GM12873 (cell line): ENCODE measurements at regions not wholly inside any gene's neighbourhood (a gene's known extent, or its start where the extent isn't known, plus 50 kb on each side); places are given as distances from the start of the nearest gene placed in this dataset.

ENCODE experiments used
- TF ChIP-seq, protein P1 (sequence below): IDR thresholded peaks from 2 replicates; pipeline ENCODE4 v1.5.1; 2012; ENCODE audit warnings: low read depth, mild to moderate bottlenecking, moderate library complexity, low read length, control low read depth; ENCODE audit not compliant: insufficient read depth; ENCODE audit errors: missing control alignments

DNA sequence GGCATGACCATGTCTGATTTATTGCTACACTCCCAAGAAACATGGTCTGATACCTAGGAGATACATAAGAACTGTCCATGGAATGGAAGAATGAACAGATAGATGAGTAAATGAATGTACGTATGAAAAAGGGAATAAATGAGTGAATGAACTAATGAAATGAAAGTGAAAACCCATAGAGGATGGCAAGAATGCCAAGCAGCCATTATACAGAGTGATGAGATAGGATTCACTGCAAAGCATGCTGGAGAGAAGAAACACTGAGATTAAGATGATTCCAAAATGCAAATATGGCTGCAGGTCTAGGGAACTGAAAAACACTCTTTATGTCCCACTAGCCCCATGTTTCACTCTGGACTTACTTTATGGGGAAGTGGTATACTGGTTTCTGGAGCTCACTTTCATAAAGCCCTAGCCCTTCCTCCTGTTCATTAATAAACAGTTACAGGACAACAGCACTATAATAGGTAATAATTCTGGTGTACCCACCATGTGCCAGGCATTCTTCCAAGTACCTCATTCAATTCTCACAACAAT lies 170.3 kb upstream of the RAD23B start:
- TF ChIP-seq, protein P1, sequence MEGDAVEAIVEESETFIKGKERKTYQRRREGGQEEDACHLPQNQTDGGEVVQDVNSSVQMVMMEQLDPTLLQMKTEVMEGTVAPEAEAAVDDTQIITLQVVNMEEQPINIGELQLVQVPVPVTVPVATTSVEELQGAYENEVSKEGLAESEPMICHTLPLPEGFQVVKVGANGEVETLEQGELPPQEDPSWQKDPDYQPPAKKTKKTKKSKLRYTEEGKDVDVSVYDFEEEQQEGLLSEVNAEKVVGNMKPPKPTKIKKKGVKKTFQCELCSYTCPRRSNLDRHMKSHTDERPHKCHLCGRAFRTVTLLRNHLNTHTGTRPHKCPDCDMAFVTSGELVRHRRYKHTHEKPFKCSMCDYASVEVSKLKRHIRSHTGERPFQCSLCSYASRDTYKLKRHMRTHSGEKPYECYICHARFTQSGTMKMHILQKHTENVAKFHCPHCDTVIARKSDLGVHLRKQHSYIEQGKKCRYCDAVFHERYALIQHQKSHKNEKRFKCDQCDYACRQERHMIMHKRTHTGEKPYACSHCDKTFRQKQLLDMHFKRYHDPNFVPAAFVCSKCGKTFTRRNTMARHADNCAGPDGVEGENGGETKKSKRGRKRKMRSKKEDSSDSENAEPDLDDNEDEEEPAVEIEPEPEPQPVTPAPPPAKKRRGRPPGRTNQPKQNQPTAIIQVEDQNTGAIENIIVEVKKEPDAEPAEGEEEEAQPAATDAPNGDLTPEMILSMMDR: no peak

DNA sequence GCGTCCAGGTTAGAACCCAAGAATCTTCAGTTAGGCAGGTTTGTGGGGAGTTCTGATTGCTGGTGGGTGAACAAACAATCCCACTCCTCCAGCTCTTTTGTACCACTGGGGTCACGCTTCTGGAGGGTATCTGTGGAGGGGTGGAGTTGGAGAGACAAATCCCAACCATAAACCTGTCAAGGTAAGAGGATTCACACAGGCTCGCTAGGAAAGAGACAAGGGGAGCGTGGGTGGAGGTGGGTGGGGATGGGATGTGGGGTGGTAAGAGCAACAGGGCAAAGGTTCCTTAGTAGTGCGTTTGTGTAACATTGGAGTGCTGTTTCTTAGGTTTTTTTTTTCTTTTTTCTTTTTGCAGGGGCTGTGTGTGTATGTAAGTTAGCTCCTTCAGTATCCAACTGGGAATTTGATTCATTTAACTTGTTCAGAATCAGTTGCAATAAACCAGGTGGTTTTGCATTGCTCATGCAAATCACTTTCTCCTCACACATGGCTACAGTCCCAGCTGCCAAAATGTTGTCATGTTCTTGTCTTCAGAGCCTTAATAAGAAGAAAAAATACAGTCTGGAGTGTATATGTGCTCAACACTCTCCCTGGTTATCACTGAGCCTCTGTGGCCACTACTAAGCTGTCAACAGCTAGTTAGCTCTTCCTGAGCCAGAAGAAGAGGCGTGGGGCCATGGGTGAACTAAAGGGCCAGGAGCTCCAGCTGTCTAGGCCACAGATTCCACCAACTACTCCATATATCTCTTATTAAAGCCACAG lies 164.0 kb upstream of the RAD23B start:
- TF ChIP-seq, protein P1: no peak

DNA sequence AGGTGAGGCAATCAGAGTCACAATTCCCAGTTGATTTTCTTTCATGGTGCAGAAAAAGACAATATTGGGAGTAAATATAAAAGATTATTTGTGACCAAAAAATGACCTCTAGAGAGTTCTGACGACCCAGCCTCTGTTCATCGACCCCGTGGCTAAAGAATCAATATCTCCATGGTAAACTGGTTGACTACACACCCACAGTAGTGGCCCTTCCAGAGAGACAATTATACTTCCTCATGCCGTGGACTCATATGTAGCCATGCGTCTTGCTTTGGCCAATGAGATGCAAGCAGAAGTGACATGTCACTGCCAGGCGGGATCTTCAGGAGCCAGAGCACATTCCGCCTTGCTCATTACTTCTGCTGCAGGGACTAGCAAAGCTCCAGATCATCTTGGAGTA lies 163.3 kb upstream of the RAD23B start:
- TF ChIP-seq, protein P1: no peak

DNA sequence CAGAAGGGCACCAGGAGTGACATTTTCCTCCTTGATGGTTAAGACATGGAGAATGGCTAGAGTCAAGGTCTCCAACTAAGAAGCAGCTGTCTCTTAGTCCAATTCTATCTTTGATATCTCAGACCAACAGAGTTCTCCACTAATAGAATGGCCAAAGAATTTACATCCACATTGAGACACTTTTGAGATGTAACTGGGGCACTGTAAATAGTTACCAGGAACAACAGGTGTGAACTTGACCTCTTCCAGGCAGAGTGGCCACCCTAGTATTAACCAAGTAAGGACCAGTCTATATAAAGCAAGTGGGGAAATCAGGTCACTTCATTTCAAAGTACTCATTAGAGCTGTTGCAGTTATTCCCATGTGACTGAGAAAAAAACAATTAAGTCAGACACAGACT lies 159.7 kb upstream of the RAD23B start:
- TF ChIP-seq, protein P1: no peak

DNA sequence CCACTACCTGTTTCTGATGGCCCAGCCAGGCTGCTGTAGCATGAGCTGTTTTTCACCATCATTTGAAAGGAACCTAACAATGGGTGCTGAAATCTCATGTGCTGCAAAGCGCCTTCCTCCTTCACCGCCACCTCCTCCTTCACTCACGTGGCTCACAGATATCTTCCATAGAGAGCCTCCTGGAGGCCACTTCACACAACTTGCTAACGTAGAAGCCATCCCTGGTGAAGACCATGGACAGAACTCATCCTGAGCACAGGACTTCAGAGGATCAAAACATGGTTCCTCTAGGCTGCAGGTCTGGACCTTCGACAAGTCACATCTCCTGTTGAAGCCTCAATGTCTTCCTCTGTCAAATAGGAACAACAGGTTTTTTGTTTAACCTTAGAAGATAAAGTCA lies 155.5 kb upstream of the RAD23B start:
- TF ChIP-seq, protein P1: no peak

DNA sequence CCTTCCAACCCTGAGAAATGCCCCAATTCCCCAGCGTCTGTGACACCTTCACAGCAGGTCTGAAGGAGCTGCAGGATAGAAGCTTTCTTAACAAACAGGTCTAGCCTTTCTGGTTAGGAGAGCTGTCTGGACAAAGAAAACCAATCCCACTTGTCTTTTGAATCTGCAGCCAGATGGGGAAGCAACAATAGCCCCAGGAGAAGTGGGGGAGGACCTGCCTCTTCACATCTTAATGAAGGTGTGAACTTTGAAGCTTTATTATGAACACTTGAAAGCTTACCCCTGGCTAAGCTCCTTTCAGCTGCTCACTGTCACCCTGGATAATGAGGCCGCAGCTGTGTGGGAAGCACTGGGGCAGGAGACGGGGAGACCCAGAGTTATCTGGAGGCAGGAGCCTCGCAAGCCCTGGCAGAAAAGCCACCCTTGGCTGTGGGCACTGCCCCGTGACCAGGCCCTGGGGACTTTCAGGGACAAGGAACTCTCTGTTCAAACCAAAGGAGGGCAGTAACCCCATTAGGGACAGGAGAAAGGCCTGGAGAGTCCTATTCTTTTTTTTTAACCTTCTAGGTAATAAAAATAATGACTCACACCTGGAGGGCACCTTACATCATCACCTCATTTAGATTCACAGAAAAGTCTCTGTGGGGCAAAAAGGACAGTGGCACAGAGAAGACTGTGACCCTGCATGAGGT lies 151.8 kb upstream of the RAD23B start:
- TF ChIP-seq, protein P1: no peak

DNA sequence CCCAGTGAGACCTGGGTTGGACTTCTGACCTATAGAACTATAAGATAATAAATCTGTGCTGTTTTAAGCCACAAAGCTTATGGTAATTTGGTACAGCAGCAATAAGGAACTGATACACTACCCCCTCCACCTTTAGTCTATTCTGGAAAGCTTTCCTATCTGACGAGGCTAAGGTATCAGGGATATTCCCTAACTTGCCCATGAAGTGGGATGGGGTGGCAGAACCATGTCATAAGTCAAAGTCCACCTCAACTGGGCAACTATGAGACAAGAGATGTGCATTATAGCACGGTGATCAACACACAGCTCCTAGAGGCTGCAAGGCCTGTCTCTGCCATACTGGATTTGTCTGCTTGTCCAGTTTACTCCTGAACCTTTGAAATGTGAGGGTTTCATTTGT lies 146.8 kb upstream of the RAD23B start:
- TF ChIP-seq, protein P1: no peak
